K562 (cell line): ENCODE measurements at regions not wholly inside any gene's neighbourhood (a gene's known extent, or its start where the extent isn't known, plus 50 kb on each side); places are given as distances from the start of the nearest gene placed in this dataset.
A peak's percentile ranks its signal among the peaks of the same experiment; 100 is the strongest.

Experiments
- CBX1 ChIP-seq: sonication (generic); IDR thresholded peaks from 2 replicates; pipeline ENCODE4 v1.6.1; 2016; ENCODE audit warnings: antibody characterized with exemption, low read depth, mild to moderate bottlenecking
- CREM ChIP-seq: IDR thresholded peaks from 2 replicates; pipeline ENCODE4 v1.6.1; 2014; ENCODE audit warnings: antibody characterized with exemption, low read depth
- ELF1 ChIP-seq: fragments of 200-800 bp; sonication (Bioruptor generic); IDR thresholded peaks from 2 replicates; pipeline ENCODE4 v1.6.1; 2016; ENCODE audit warnings: missing genetic modification characterization, missing compliant biosample characterization
- HDAC2 ChIP-seq: fragments of 450-650 bp; IDR thresholded peaks from 2 replicates; pipeline ENCODE4 v1.6.1; 2016; ENCODE audit warnings: mild to moderate bottlenecking
- MAFK ChIP-seq: IDR thresholded peaks from 2 replicates; pipeline ENCODE4 v1.6.1; 2011; ENCODE audit warnings: low read length, improper control_type of control experiment
- RBM25 ChIP-seq: fragments of 200-400 bp; formaldehyde crosslinking; IDR thresholded peaks from 2 replicates; pipeline ENCODE4 v1.6.1; 2018; ENCODE audit warnings: low read length, low read depth, moderate library complexity; ENCODE audit not compliant: severe bottlenecking
- SNAPC5 ChIP-seq: fragments of 250-450 bp; sonication (Bioruptor Pico); IDR thresholded peaks from 2 replicates; pipeline ENCODE4 v1.8.0; 2021; ENCODE audit warnings: moderate library complexity, mild to moderate bottlenecking, inconsistent platforms
- SREBF1 ChIP-seq: fragments of 150-350 bp; IDR thresholded peaks from 2 replicates; pipeline ENCODE4 v1.6.1; 2014; ENCODE audit warnings: antibody characterized with exemption, low read depth, low read length, borderline replicate concordance
- SRF ChIP-seq, 2 experiments: fragments of 250-450, 450-650 bp in 1 of 2; sonication (Bioruptor Pico) in 1 of 2; sonication (generic) in 1 of 2; formaldehyde crosslinking; IDR thresholded peaks; 2 replicates each; pipeline versions ENCODE4 v1.5.0 to v1.5.1; 2020 to 2022; ENCODE audit warnings: mild to moderate bottlenecking in 1 of 2, missing genetic modification reagents in 1 of 2
- SRSF9 ChIP-seq: fragments of 200-400 bp; formaldehyde crosslinking; IDR thresholded peaks from 2 replicates; pipeline ENCODE4 v1.6.1; 2017; ENCODE audit warnings: low read depth, low read length, borderline replicate concordance
- TSC22D4 ChIP-seq: fragments of 450-650 bp; IDR thresholded peaks from 2 replicates; pipeline ENCODE4 v1.6.1; 2016; ENCODE audit warnings: missing genetic modification characterization, missing biosample characterization, control low read depth
- ZMIZ1 ChIP-seq, 2 experiments: fragments of 150-350 bp in 1 of 2; IDR thresholded peaks; 2 replicates each; pipeline ENCODE4 v1.6.1; 2012 to 2016; ENCODE audit warnings: low read depth in 2 of 2, low read length in 2 of 2, mild to moderate bottlenecking in 1 of 2, moderate library complexity in 1 of 2
- ZNF121 ChIP-seq: sonication (generic); formaldehyde crosslinking; conservative IDR thresholded peaks from 2 replicates; pipeline ENCODE4 v1.8.0; 2022; ENCODE audit warnings: missing genetic modification reagents
- ZNF780A ChIP-seq: fragments of 250-450 bp; sonication (Bioruptor Pico); IDR thresholded peaks from 2 replicates; pipeline ENCODE4 v1.5.0; 2021; ENCODE audit warnings: mild to moderate bottlenecking
- TF ChIP-seq, protein P1 (sequence below), 2 experiments: IDR thresholded peaks; 2 replicates each; pipeline ENCODE4 v1.6.1; 2011; ENCODE audit warnings: borderline replicate concordance in 1 of 2, control low read depth in 1 of 2, low read depth in 1 of 2, low read length in 1 of 2, mild to moderate bottlenecking in 1 of 2, mixed read lengths in 1 of 2, moderate library complexity in 1 of 2; ENCODE audit not compliant: insufficient read depth in 1 of 2, insufficient read length in 1 of 2, poor library complexity in 1 of 2, severe bottlenecking in 1 of 2; ENCODE audit errors: extremely low read depth in 1 of 2
- TF ChIP-seq, protein P2 (sequence below): fragments of 450-650 bp; IDR thresholded peaks from 2 replicates; pipeline ENCODE4 v1.6.1; 2016; ENCODE audit warnings: borderline replicate concordance
- TF ChIP-seq, protein P3 (sequence below), 2 experiments: fragments of 450-650 bp in 1 of 2; IDR thresholded peaks; 2 replicates each; pipeline ENCODE4 v1.6.1; 2011 to 2017; ENCODE audit warnings: low read depth in 2 of 2, antibody characterized with exemption in 1 of 2, borderline replicate concordance in 1 of 2, low read length in 1 of 2, mild to moderate bottlenecking in 1 of 2, mixed read lengths in 1 of 2; ENCODE audit not compliant: control insufficient read depth in 1 of 2

- TF ChIP-seq CREM = 0 out of 2 replicates have a peak, but pooled peaks have one; percentile 23
- TF ChIP-seq, protein P1, sequence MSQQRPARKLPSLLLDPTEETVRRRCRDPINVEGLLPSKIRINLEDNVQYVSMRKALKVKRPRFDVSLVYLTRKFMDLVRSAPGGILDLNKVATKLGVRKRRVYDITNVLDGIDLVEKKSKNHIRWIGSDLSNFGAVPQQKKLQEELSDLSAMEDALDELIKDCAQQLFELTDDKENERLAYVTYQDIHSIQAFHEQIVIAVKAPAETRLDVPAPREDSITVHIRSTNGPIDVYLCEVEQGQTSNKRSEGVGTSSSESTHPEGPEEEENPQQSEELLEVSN (IDR thresholded peaks at IDR 0.05; ENCODE audit: borderline replicate concordance in 1 of 2, extremely low read depth in 1 of 2, insufficient read depth in 1 of 2, insufficient read length in 1 of 2, low read depth in 1 of 2, low read length in 1 of 2, poor library complexity in 1 of 2, severe bottlenecking in 1 of 2) = peak in 1 of 2 experiments; percentile 20
- TF ChIP-seq RBM25 = no peak
- TF ChIP-seq SRSF9 = no peak
- no peak for TF ChIP-seq TSC22D4
- TF ChIP-seq ZMIZ1 (IDR thresholded peaks at IDR 0.05; ENCODE audit: low read depth in 2 of 2, low read length in 2 of 2) = no peak
- TF ChIP-seq CBX1 = peak; percentile 32; the same call in 1 of the 2 replicates
- TF ChIP-seq ZNF121 (CRISPR knock-in tag) = no peak
- TF ChIP-seq MAFK = no peak
- TF ChIP-seq SNAPC5 = no peak
- no peak for TF ChIP-seq HDAC2
- no peak for TF ChIP-seq ZNF780A (CRISPR knock-in tag)
- no peak for TF ChIP-seq SREBF1
- TF ChIP-seq, protein P2, sequence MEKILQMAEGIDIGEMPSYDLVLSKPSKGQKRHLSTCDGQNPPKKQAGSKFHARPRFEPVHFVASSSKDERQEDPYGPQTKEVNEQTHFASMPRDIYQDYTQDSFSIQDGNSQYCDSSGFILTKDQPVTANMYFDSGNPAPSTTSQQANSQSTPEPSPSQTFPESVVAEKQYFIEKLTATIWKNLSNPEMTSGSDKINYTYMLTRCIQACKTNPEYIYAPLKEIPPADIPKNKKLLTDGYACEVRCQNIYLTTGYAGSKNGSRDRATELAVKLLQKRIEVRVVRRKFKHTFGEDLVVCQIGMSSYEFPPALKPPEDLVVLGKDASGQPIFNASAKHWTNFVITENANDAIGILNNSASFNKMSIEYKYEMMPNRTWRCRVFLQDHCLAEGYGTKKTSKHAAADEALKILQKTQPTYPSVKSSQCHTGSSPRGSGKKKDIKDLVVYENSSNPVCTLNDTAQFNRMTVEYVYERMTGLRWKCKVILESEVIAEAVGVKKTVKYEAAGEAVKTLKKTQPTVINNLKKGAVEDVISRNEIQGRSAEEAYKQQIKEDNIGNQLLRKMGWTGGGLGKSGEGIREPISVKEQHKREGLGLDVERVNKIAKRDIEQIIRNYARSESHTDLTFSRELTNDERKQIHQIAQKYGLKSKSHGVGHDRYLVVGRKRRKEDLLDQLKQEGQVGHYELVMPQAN = no peak
- TF ChIP-seq, protein P3, sequence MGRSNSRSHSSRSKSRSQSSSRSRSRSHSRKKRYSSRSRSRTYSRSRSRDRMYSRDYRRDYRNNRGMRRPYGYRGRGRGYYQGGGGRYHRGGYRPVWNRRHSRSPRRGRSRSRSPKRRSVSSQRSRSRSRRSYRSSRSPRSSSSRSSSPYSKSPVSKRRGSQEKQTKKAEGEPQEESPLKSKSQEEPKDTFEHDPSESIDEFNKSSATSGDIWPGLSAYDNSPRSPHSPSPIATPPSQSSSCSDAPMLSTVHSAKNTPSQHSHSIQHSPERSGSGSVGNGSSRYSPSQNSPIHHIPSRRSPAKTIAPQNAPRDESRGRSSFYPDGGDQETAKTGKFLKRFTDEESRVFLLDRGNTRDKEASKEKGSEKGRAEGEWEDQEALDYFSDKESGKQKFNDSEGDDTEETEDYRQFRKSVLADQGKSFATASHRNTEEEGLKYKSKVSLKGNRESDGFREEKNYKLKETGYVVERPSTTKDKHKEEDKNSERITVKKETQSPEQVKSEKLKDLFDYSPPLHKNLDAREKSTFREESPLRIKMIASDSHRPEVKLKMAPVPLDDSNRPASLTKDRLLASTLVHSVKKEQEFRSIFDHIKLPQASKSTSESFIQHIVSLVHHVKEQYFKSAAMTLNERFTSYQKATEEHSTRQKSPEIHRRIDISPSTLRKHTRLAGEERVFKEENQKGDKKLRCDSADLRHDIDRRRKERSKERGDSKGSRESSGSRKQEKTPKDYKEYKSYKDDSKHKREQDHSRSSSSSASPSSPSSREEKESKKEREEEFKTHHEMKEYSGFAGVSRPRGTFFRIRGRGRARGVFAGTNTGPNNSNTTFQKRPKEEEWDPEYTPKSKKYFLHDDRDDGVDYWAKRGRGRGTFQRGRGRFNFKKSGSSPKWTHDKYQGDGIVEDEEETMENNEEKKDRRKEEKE (IDR thresholded peaks at IDR 0.05; ENCODE audit: borderline replicate concordance in 1 of 2, control insufficient read depth in 1 of 2, low read depth in 2 of 2, low read length in 1 of 2) = no peak
- TF ChIP-seq SRF (CRISPR knock-in tag; IDR thresholded peaks at IDR 0.05) = no peak
- peak; percentile 67; the same call in 1 of the 2 replicates for TF ChIP-seq ELF1
Observed at GRCh38 chr12:126874427-126875026, 1392.4 kb upstream of the TMEM132C start (continued).
